Cardiac fibroblast (primary cell): ENCODE measurements at regions not wholly inside any gene's neighbourhood (a gene's known extent, or its start where the extent isn't known, plus 50 kb on each side); places are given as distances from the start of the nearest gene placed in this dataset.

ENCODE experiments used
- DNase-seq, 2 donors: peaks; one replicate each; pipeline versions ENCODE4 v3.0.0 to v3.0.0-alpha.2; 2010; ENCODE audit warnings: low read depth in 2 of 2
- H3K4me3 ChIP-seq, 2 donors: replicated peaks in 1 of 2; 1 replicate in 1 of 2; 2 replicates in 1 of 2; pipeline ENCODE4 v1.5.1; 2011; ENCODE audit warnings: low read depth in 2 of 2, low read length in 2 of 2, mild to moderate bottlenecking in 2 of 2, moderate library complexity in 1 of 2
- TF ChIP-seq, protein P1 (sequence below): IDR thresholded peaks from one replicate; pipeline ENCODE4 v1.5.1; 2011; ENCODE audit warnings: low read depth, mild to moderate bottlenecking, low read length, inconsistent platforms

- no peak overlapping the region for H3K4me3 ChIP-seq
- TF ChIP-seq, protein P1, sequence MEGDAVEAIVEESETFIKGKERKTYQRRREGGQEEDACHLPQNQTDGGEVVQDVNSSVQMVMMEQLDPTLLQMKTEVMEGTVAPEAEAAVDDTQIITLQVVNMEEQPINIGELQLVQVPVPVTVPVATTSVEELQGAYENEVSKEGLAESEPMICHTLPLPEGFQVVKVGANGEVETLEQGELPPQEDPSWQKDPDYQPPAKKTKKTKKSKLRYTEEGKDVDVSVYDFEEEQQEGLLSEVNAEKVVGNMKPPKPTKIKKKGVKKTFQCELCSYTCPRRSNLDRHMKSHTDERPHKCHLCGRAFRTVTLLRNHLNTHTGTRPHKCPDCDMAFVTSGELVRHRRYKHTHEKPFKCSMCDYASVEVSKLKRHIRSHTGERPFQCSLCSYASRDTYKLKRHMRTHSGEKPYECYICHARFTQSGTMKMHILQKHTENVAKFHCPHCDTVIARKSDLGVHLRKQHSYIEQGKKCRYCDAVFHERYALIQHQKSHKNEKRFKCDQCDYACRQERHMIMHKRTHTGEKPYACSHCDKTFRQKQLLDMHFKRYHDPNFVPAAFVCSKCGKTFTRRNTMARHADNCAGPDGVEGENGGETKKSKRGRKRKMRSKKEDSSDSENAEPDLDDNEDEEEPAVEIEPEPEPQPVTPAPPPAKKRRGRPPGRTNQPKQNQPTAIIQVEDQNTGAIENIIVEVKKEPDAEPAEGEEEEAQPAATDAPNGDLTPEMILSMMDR, result no peak
- DNase-seq, result no peak
Observed at GRCh38 chr1:172972258-172972657, 78.5 kb downstream of the TNFSF18 start.

GRCh38 chr1:172973424-172973823 is 77.3 kb downstream of the TNFSF18 start:
- DNase-seq, result peak in 1 of 2 donors; percentile 95

DNA sequence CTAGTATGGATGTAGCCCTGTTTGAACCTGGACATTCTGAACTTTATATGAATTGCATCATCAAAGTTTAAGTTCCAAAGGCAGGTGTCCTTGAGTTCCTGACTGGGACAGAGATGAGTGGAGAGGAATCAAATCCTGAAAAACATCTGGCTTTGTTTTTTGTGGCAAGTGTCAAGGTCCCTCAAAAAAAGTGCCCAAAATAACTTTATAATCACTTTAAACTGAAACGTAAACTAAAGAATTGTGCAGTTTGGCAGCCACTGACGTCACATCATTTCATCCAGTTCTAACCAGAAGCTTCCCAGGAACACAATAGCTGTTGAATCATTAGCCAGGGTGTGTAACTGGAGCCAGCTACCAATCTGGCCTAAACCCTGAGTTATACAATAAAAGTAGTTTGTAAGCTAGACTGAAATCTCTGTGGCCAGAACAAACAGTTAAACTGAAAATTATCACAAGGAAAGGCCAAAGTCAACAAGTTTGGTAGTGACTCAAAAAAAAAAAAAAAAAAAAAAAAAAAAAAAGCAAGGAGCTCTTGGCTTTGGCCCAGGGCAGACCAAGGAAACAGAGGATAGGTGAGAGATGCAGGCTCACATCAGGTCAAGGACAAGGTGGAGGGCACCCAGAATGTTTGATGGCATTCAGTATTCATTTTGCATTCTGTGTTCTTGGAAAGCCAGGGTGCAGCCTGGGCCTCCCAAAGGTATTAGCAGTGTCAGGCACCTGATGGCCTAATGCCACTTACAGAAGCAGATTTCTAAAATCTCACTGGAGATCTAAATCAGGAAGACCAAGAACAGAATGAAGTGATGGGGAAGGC is 74.3 kb downstream of the TNFSF18 start:
- DNase-seq, result peak; percentile 87 to 98
- no peak overlapping the region for H3K4me3 ChIP-seq
- TF ChIP-seq, protein P1, result no peak

More at GRCh38 chr1:172973424-172973823, 77.3 kb downstream of the TNFSF18 start:
- TF ChIP-seq, protein P1, result no peak
- H3K4me3 ChIP-seq, result no peak overlapping the region

DNA sequence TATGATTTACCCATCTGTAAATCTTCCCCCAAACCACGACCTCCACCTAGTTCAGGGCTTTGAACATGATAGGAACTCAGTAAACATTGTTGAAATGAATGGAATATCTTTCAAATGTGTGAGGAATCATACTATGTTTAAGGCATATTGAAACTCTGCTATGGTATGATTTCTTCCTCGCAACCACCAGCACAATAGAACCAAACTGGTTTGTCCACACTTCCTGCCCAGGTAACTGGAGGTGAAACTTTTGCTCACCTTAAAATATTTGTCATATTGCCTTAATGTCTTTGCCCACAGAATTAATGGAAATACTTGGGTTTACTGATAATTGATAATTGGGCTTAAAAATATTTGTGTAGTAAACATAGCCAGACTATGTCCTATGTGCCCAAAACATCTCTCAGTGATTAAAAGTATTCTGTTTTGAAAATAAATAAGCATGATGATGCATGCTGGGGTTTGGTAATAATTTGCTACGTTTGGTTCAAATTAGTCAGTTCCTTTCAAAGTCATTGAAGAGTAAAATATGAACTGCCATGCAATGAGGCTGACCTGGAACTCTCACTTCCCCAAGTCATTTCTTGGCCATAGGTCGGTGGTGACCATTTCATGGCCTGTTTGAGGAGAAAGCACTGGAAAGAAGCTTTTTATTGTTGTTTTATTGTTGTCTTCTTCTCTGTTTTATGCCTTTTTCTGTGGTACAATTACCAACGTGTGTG is 73.3 kb downstream of the TNFSF18 start:
- H3K4me3 ChIP-seq, result no peak overlapping the region
- DNase-seq, result peak in 1 of 2 donors; percentile 74
- TF ChIP-seq, protein P1, result no peak

DNA sequence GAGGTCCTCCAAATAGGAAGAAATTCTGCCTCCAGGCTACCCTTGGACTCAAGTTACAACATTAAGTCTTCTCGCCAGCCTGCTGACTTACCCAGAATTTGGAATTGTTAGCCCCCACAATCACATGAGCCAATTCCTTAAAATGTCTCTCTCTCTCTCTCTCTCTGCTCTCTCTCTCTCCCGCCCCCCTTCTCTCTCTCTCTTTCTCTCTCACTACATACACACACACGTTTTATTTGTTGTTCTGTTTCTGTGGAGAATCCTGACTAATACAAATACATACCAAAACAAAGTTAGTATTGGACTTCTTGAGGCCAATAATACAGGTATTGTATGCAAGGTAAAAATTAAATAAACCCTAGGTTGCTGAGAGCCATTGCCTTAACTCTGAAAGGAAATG is 72.1 kb downstream of the TNFSF18 start:
- no peak overlapping the region for H3K4me3 ChIP-seq
- TF ChIP-seq, protein P1, result no peak
- peak in 1 of 2 donors; percentile 22 for DNase-seq

- DNase-seq, result no peak
Observed at GRCh38 chr1:172979828-172980227, 70.9 kb downstream of the TNFSF18 start.

More at GRCh38 chr1:172979828-172980227, 70.9 kb downstream of the TNFSF18 start:
- TF ChIP-seq, protein P1, result no peak
- H3K4me3 ChIP-seq, result no peak overlapping the region
